GM23338 (cell line): ENCODE measurements at regions not wholly inside any gene's neighbourhood (a gene's known extent, or its start where the extent isn't known, plus 50 kb on each side); places are given as distances from the start of the nearest gene placed in this dataset.

Experiments used
- CTCF ChIP-seq, 2 experiments: fragments of 200-600 bp in 1 of 2; sonication (generic) in 1 of 2; conservative IDR thresholded peaks; 2 replicates each; pipeline versions ENCODE4 v1.5.1 to v1.6.1; 2016 to 2017; ENCODE audit warnings: antibody characterized with exemption in 2 of 2, low read depth in 2 of 2, mild to moderate bottlenecking in 2 of 2, moderate library complexity in 1 of 2
- EZH2 ChIP-seq: fragments of 200-600 bp; sonication (generic); IDR thresholded peaks from one replicate; pipeline ENCODE4 v1.8.0; 2017; ENCODE audit warnings: antibody characterized with exemption, mild to moderate bottlenecking, low read depth; ENCODE audit not compliant: unreplicated experiment
- EZH2phosphoT487 ChIP-seq: fragments of 200-600 bp; sonication (generic); IDR thresholded peaks from one replicate; pipeline ENCODE4 v1.8.1; 2018; ENCODE audit warnings: antibody characterized with exemption; ENCODE audit not compliant: unreplicated experiment
- POLR2AphosphoS5 ChIP-seq: IDR thresholded peaks from 2 replicates; pipeline ENCODE4 v1.6.1; 2016; ENCODE audit warnings: antibody characterized with exemption, low read depth

GRCh38 chr13:28588296-28588695 is 70.6 kb upstream of the POMP start:
- no peak for TF ChIP-seq CTCF (conservative IDR thresholded peaks at IDR 0.05; ENCODE audit: low read depth in 2 of 2)
- TF ChIP-seq POLR2AphosphoS5 = no peak
- no peak for TF ChIP-seq EZH2phosphoT487
- TF ChIP-seq EZH2 = no peak
